ENCODE measurements at regions not wholly inside any gene's neighbourhood (a gene's known extent, or its start where the extent isn't known, plus 50 kb on each side); places are given as distances from the start of the nearest gene placed in this dataset.
"Not testable (repeated sequence)": the region's sequence is repeated elsewhere in the genome, so short reads cannot be mapped to it uniquely, and the experiment has no call there.

DNA sequence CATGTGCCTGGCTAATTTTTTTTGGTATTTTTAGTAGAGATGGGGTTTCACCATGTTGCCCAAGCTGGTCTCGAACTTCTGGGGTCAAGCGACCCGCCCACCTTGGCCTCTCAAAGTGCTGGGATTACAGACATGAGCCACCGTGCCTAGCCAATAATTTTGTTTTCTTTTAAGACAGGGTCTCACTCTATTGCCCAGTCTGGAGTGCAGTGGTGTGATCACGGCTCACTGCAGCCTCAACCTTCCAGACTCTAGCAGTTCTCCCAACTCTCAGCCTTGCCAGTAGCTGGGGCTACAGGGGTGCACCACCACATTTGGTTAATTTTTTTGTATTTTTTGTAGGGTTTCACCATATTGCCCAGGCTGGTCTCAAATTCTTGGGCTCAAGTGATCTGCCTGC is 183.4 kb downstream of the CEP135 start:
- TF ChIP-seq, protein P1, sequence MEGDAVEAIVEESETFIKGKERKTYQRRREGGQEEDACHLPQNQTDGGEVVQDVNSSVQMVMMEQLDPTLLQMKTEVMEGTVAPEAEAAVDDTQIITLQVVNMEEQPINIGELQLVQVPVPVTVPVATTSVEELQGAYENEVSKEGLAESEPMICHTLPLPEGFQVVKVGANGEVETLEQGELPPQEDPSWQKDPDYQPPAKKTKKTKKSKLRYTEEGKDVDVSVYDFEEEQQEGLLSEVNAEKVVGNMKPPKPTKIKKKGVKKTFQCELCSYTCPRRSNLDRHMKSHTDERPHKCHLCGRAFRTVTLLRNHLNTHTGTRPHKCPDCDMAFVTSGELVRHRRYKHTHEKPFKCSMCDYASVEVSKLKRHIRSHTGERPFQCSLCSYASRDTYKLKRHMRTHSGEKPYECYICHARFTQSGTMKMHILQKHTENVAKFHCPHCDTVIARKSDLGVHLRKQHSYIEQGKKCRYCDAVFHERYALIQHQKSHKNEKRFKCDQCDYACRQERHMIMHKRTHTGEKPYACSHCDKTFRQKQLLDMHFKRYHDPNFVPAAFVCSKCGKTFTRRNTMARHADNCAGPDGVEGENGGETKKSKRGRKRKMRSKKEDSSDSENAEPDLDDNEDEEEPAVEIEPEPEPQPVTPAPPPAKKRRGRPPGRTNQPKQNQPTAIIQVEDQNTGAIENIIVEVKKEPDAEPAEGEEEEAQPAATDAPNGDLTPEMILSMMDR (IDR thresholded peaks at IDR 0.05): not testable (repeated sequence)
- TF ChIP-seq POLR2A (IDR thresholded peaks at IDR 0.05): not testable (repeated sequence)

All from uterus (tissue), 2 donors.